Pancreas (tissue), 10 donors: ENCODE measurements at regions not wholly inside any gene's neighbourhood (a gene's known extent, or its start where the extent isn't known, plus 50 kb on each side); places are given as distances from the start of the nearest gene placed in this dataset.

Experiments used
- ATAC-seq, 4 donors: fragments of 200-7000 bp; cut with Tn5 transposase; one replicate each; pipeline versions ENCODE4 v1.8.0 to v1.9.1; 2020; ENCODE audit warnings: mild to moderate bottlenecking in 4 of 4, moderate library complexity in 4 of 4
- DNase-seq, 6 donors: peaks; one replicate each; pipeline ENCODE4 v3.0.0-alpha.2; 2020
- FAIRE-seq: peaks from 2 replicates; lab custom pipeline; 2012; peaks lifted over from hg19 to GRCh38; lab: Jason Lieb, UNC
- H3K27ac ChIP-seq, 4 donors: fragments of 200-600 bp; sonication (generic); 1 replicate in 3 of 4; 2 replicates in 1 of 4; pipeline versions ENCODE4 v1.5.0 to v1.8.0; 2020
- H3K27me3 ChIP-seq, 4 donors: fragments of 200-600 bp; one replicate each; pipeline ENCODE4 v1.8.0; 2021
- H3K36me3 ChIP-seq, 3 donors: fragments of 200-600 bp; sonication (generic) in 1 of 3; one replicate each; pipeline versions ENCODE4 v1.5.0 to v1.8.0; 2020 to 2021
- H3K4me1 ChIP-seq, 3 donors: fragments of 200-600 bp; one replicate each; pipeline ENCODE4 v1.8.0; 2021
- H3K4me3 ChIP-seq, 4 donors: fragments of 200-600 bp; sonication (generic) in 2 of 4; one replicate each; pipeline versions ENCODE4 v1.5.0 to v1.8.0; 2020 to 2021
- H3K9me3 ChIP-seq, 4 donors: fragments of 200-600 bp; one replicate each; pipeline ENCODE4 v1.8.0; 2021
- CTCF ChIP-seq, 4 donors: fragments of 200-600 bp; sonication (generic) in 3 of 4; IDR thresholded peaks; one replicate each; pipeline versions ENCODE4 v1.5.0 to v1.8.0; 2021; ENCODE audit warnings: antibody characterized with exemption in 4 of 4
- WGBS, 2 donors: extraction: QIAGEN DNeasy Blood & Tissue Kit; methylation state at CpG; one replicate each; pipeline ENCODE4 v1.1.7; 2013; 5-methylcytosine and 5-hydroxymethylcytosine counted together
- intact Hi-C, 3 donors: fragments of 100-400 bp; cut with DNase I; formaldehyde crosslinking; loops; one replicate each; pipeline versions ENCODE4 v1.11.1 to v1.14.2; 2022
- donor health status: healthy with polysubstance abuse.
- donor health status: DM: no; HTN: no; CAD: no; lungs with moderate emphysema.
- donor health status: DM: no; HTN: no; CAD: no.
- donor health status: control.
- donor health status: control.
- donor health status: Bipolar disorder and iron deficiency.
- donor health status: DM: yes; HTN: yes; CAD: no.
- donor health status: DM: no; HTN: no; CAD: no.
- donor health status: DM: no; HTN: no; CAD: no.
- donor health status: DM: yes; HTN: yes; CAD: no.

- no peak for ATAC-seq
- intact Hi-C loops: no loop called here
- H3K36me3 ChIP-seq: no peaks in the 10 kb centered on the region
- no peak for DNase-seq
- no peak for TF ChIP-seq CTCF (IDR thresholded peaks at IDR 0.05)
- H3K4me3 ChIP-seq: no peak overlapping the region
- H3K9me3 ChIP-seq: no peaks in the 10 kb centered on the region
- peaks cover 0 to 4% (median 0%) of the 10 kb centered on the region in 4 donors for H3K27me3 ChIP-seq
- H3K27ac ChIP-seq: no peak overlapping the region
- H3K4me1 ChIP-seq: no peaks in the 10 kb centered on the region
- FAIRE-seq: no peak
Observed at GRCh38 chr7:82609746-82610145, 166.2 kb upstream of the CACNA2D1 start.

- H3K4me3 ChIP-seq: no peak overlapping the region
- intact Hi-C loops: no loop called here
- ATAC-seq (peak in 3 of 4 donors; percentile 46 to 65 (median 46)), FAIRE-seq (peak; percentile 37), DNase-seq (no peak)
- whole genome bisulfite sequencing, 2 donors: 9 to 11% methylated on average over 4 of the region's 4 CpGs
- H3K27me3 ChIP-seq: peaks cover 0 to 4% (median 0%) of the 10 kb centered on the region in 4 donors
- peak; percentile 11 to 50 (median 34) for TF ChIP-seq CTCF (IDR thresholded peaks at IDR 0.05)
- no peaks in the 10 kb centered on the region for H3K4me1 ChIP-seq
- no peaks in the 10 kb centered on the region for H3K9me3 ChIP-seq
- H3K36me3 ChIP-seq: no peaks in the 10 kb centered on the region
- H3K27ac ChIP-seq: no peak overlapping the region
Observed at GRCh38 chr7:82605247-82605864, 161.8 kb upstream of the CACNA2D1 start.

DNA sequence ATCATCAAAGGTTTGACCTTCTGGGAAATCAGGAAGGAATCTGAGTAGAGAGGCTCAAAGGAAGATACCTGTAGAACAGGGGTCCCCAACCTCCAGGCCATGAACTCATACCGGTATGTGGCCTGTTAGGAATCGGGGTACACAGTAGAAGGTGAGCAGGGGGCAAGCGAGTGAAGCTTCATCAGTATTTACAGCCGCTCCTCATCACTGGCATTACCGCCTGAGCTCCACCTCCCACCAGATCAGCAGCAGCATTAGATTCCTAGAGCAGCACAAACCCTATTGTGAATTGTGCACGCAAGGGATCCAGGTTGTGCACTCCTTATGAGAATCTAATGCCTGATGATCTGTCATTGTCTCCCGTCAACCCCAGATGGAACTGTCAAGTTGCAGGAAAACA, 158.5 kb upstream of the CACNA2D1 start:
- no peak overlapping the region for H3K27ac ChIP-seq
- DNase-seq (no peak), FAIRE-seq (no peak), ATAC-seq (no peak)
- no peak for TF ChIP-seq CTCF (IDR thresholded peaks at IDR 0.05)
- 78 to 88% methylated on average over 7 of the region's 7 CpGs for WGBS, 2 donors
- no peaks in the 10 kb centered on the region for H3K9me3 ChIP-seq
- no peaks in the 10 kb centered on the region for H3K27me3 ChIP-seq
- H3K4me3 ChIP-seq: no peak overlapping the region
- H3K4me1 ChIP-seq: no peaks in the 10 kb centered on the region
- intact Hi-C loops: no loop called here
- H3K36me3 ChIP-seq: no peaks in the 10 kb centered on the region

DNA sequence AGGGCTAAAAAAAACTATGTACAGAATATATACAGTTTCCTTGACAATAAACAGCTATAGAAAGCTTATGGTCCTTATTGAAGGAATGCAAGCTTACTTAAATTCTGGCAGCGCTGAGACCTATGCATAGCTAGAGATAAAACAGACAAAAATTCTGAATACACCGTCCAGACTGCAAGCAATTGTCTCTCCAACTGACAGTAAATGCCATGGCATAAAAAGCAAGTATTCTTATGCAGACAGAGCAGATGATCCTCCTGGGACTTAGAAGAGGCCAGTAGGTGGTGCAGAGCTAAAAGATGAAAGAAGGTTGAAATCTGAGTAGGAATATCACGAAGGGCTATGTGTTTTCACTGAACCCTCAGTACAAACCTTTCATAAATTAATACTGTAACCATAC, 157.0 kb upstream of the CACNA2D1 start:
- H3K27ac ChIP-seq: no peak overlapping the region
- intact Hi-C loops: no loop called here
- no peaks in the 10 kb centered on the region for H3K36me3 ChIP-seq
- WGBS, 2 donors: 53 to 59% methylated on average over 3 of the region's 3 CpGs
- no peaks in the 10 kb centered on the region for H3K9me3 ChIP-seq
- H3K4me3 ChIP-seq: no peak overlapping the region
- H3K4me1 ChIP-seq: no peaks in the 10 kb centered on the region
- TF ChIP-seq CTCF (IDR thresholded peaks at IDR 0.05): no peak
- H3K27me3 ChIP-seq: no peaks in the 10 kb centered on the region
- no peak for ATAC-seq
- no peak for FAIRE-seq
- DNase-seq: no peak

- H3K4me1 ChIP-seq: no peaks in the 10 kb centered on the region
- DNase-seq: no peak
Observed at GRCh38 chr7:82599895-82600294, 156.3 kb upstream of the CACNA2D1 start.

More at GRCh38 chr7:82599895-82600294, 156.3 kb upstream of the CACNA2D1 start:
- Histone ChIP-seq H3K9me3 (no peaks in the 10 kb centered on the region), H3K36me3 (no peaks in the 10 kb centered on the region), H3K4me3 (no peak overlapping the region), H3K27ac (no peak overlapping the region), H3K27me3 (no peaks in the 10 kb centered on the region)
- intact Hi-C loops: no loop called here
- no peak for ATAC-seq
- TF ChIP-seq CTCF (IDR thresholded peaks at IDR 0.05): no peak
- FAIRE-seq: no peak
